HL-60 (cell line): ENCODE measurements at regions not wholly inside any gene's neighbourhood (a gene's known extent, or its start where the extent isn't known, plus 50 kb on each side); places are given as distances from the start of the nearest gene placed in this dataset.

Experiments
- DNase-seq, 2 experiments: peaks; one replicate each; pipeline ENCODE4 v3.0.0-alpha.2; 2010 to 2020; ENCODE audit warnings: low read depth in 1 of 2, low spot score in 1 of 2
- H3K27ac ChIP-seq: fragments of 250-450 bp; sonication (Bioruptor Pico); replicated peaks from 2 replicates; pipeline ENCODE4 v1.5.1; 2020; ENCODE audit warnings: mild to moderate bottlenecking, moderate library complexity
- H3K27me3 ChIP-seq: fragments of 250-450 bp; sonication (Bioruptor Pico); 2 replicates; pipeline ENCODE4 v1.5.1; 2021; ENCODE audit warnings: mild to moderate bottlenecking, moderate library complexity; ENCODE audit not compliant: insufficient read depth, poor library complexity, severe bottlenecking
- H3K4me3 ChIP-seq: replicated peaks from 2 replicates; pipeline ENCODE4 v1.5.1; 2011; ENCODE audit warnings: mild to moderate bottlenecking, control low read depth, low read length; ENCODE audit not compliant: insufficient read depth
- CTCF ChIP-seq: IDR thresholded peaks from one replicate; pipeline ENCODE4 v1.5.1; 2011; ENCODE audit warnings: low read length, control low read depth, inconsistent platforms; ENCODE audit not compliant: insufficient read depth
- GABPA ChIP-seq: IDR thresholded peaks from 2 replicates; pipeline ENCODE4 v1.6.1; 2012; ENCODE audit warnings: low read depth
- POLR2AphosphoS5 ChIP-seq: IDR thresholded peaks from 2 replicates; pipeline ENCODE4 v1.6.1; 2012; ENCODE audit warnings: low read depth
- REST ChIP-seq: IDR thresholded peaks from 2 replicates; pipeline ENCODE4 v1.6.1; 2012; ENCODE audit warnings: low read depth; ENCODE audit not compliant: insufficient replicate concordance
- SPI1 ChIP-seq: IDR thresholded peaks from 2 replicates; pipeline ENCODE4 v1.6.1; 2012; ENCODE audit warnings: low read depth, mild to moderate bottlenecking, borderline replicate concordance

- TF ChIP-seq GABPA, result no peak
- Histone ChIP-seq H3K27ac (no peak overlapping the region), H3K27me3 (no peaks in the 10 kb centered on the region), H3K4me3 (no peak overlapping the region)
- no peak for DNase-seq
Measured at GRCh38 chr11:105334025-105334714, 194.6 kb upstream of the CARD18 start.

DNA sequence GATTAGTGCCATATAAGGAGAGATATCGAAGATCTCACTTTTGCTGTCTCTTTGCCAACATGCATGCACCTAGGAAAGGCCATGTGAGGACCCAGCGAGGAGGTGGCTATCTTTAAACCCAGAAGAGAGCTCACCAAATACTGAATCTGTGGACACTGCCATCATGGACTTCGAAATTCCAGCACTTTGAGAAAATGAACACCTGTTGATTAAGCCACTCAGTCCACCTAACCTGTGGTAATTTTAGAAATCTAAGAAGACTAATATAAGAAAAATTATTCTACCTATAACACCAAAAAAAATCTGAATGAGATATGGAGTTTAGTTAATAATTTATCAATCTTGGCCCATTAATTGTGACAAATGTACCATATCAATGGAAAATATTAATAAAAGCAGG, 193.6 kb upstream of the CARD18 start:
- DNase-seq, result no peak
- no peaks in the 10 kb centered on the region for H3K27me3 ChIP-seq
- TF ChIP-seq SPI1 (no peak), CTCF (no peak), REST (no peak), GABPA (no peak), POLR2AphosphoS5 (no peak)
- H3K4me3 ChIP-seq, result no peak overlapping the region
- H3K27ac ChIP-seq, result no peak overlapping the region

GRCh38 chr11:105332171-105332570, 192.6 kb upstream of the CARD18 start:
- H3K27ac ChIP-seq, result no peak overlapping the region
- no peaks in the 10 kb centered on the region for H3K27me3 ChIP-seq
- no peak for TF ChIP-seq SPI1
- TF ChIP-seq CTCF, result no peak
- no peak for TF ChIP-seq GABPA
- TF ChIP-seq REST, result no peak
- TF ChIP-seq POLR2AphosphoS5, result no peak
- no peak overlapping the region for H3K4me3 ChIP-seq
- no peak for DNase-seq

- no peak overlapping the region for H3K4me3 ChIP-seq
- no peak for TF ChIP-seq POLR2AphosphoS5
- TF ChIP-seq GABPA, result no peak
- no peak for TF ChIP-seq REST
- no peaks in the 10 kb centered on the region for H3K27me3 ChIP-seq
- DNase-seq, result no peak
- H3K27ac ChIP-seq, result no peak overlapping the region
Measured at GRCh38 chr11:105328061-105328460, 188.5 kb upstream of the CARD18 start.
